PC-3 (cell line): ENCODE measurements at regions not wholly inside any gene's neighbourhood (a gene's known extent, or its start where the extent isn't known, plus 50 kb on each side); places are given as distances from the start of the nearest gene placed in this dataset.

Experiments used
- ATAC-seq: fragments of 200-7000 bp; cut with Tn5 transposase; 2 replicates; pipeline ENCODE4 v1.9.1; 2020; ENCODE audit warnings: mild to moderate bottlenecking, moderate library complexity
- BruUV-seq: library from RNA; stranded (reverse); fragments of 400-500 nt; replicated peaks from 2 replicates; lab custom pipeline; 2021; lab: Mats Ljungman, UMichigan
- CTCF ChIA-PET: fragments of 300-600 bp; sonication (Branson Sonifier 250); formaldehyde crosslinking; loops from one replicate; lab custom pipeline; 2022; ENCODE audit warnings: antibody characterized with exemption; lab: Charles Lee
- POLR2A ChIA-PET: fragments of 300-600 bp; sonication (Branson Sonifier 250); formaldehyde crosslinking; loops from one replicate; lab custom pipeline; 2022; ENCODE audit warnings: antibody characterized with exemption; ENCODE audit not compliant: unreplicated experiment; lab: Charles Lee
- DNase-seq: peaks from one replicate; pipeline ENCODE4 v3.0.0-alpha.2; 2015
- H2AFZ ChIP-seq: fragments of 300-600 bp; sonication (generic); 2 replicates; pipeline ENCODE4 v1.6.0; 2016; ENCODE audit warnings: antibody characterized with exemption, low read length
- H3F3A ChIP-seq: fragments of 300-600 bp; sonication (generic); one replicate; pipeline ENCODE4 v1.6.0; 2017; ENCODE audit warnings: antibody characterized with exemption, low read length, control low read depth, mild to moderate bottlenecking; ENCODE audit not compliant: unreplicated experiment
- H3K27ac ChIP-seq: fragments of 300-600 bp; sonication (generic); 2 replicates; pipeline ENCODE4 v1.5.1; 2016; ENCODE audit warnings: mild to moderate bottlenecking, low read length
- H3K27me3 ChIP-seq: fragments of 300-600 bp; sonication (generic); 2 replicates; pipeline ENCODE4 v1.6.1; 2016; ENCODE audit warnings: low read length, mixed read lengths
- H3K36me3 ChIP-seq: fragments of 300-600 bp; sonication (generic); 2 replicates; pipeline ENCODE4 v1.6.1; 2016; ENCODE audit warnings: low read depth, mixed run types, low read length, mixed read lengths
- H3K4me1 ChIP-seq: fragments of 300-600 bp; sonication (generic); 2 replicates; pipeline ENCODE4 v1.5.1; 2016; ENCODE audit warnings: low read length; ENCODE audit not compliant: insufficient read depth
- H3K4me2 ChIP-seq: fragments of 300-600 bp; sonication (generic); 2 replicates; pipeline ENCODE4 v1.6.0; 2016; ENCODE audit warnings: low read length
- H3K4me3 ChIP-seq: fragments of 300-600 bp; sonication (generic); 2 replicates; pipeline ENCODE4 v1.5.1; 2016; ENCODE audit warnings: mild to moderate bottlenecking, low read length, mixed read lengths
- H3K79me2 ChIP-seq: fragments of 300-600 bp; sonication (generic); 2 replicates; pipeline ENCODE4 v1.6.1; 2017; ENCODE audit warnings: low read length, mixed read lengths
- H3K9ac ChIP-seq: fragments of 300-600 bp; sonication (generic); 2 replicates; pipeline ENCODE4 v1.6.0; 2016; ENCODE audit warnings: mild to moderate bottlenecking, low read length
- H3K9me2 ChIP-seq: fragments of 300-600 bp; sonication (generic); replicated peaks from 2 replicates; pipeline ENCODE4 v1.6.1; 2016; ENCODE audit warnings: mixed run types, low read length, mixed read lengths
- H3K9me3 ChIP-seq: fragments of 300-600 bp; sonication (generic); 2 replicates; pipeline ENCODE4 v1.6.1; 2016; ENCODE audit warnings: low read length, mixed read lengths
- H4K20me1 ChIP-seq: fragments of 300-600 bp; sonication (generic); 2 replicates; pipeline ENCODE4 v1.6.1; 2016; ENCODE audit warnings: low read length, mixed read lengths
- CTCF ChIP-seq: fragments of 300-600 bp; sonication (generic); conservative IDR thresholded peaks from 2 replicates; pipeline ENCODE4 v1.5.1; 2017; ENCODE audit warnings: antibody characterized with exemption, low read depth, mild to moderate bottlenecking, low read length
- EZH2 ChIP-seq: fragments of 300-600 bp; sonication (generic); IDR thresholded peaks from one replicate; pipeline ENCODE4 v1.6.1; 2017; ENCODE audit warnings: antibody characterized with exemption, mild to moderate bottlenecking, low read length; ENCODE audit not compliant: unreplicated experiment
- EZH2phosphoT487 ChIP-seq: fragments of 300-600 bp; sonication (generic); IDR thresholded peaks from 2 replicates; pipeline ENCODE4 v1.6.1; 2018; ENCODE audit warnings: mild to moderate bottlenecking, antibody characterized with exemption, low read length, borderline replicate concordance
- intact Hi-C: fragments of 100-400 bp; cut with micrococcal nuclease; formaldehyde crosslinking; loops from 2 replicates; pipeline ENCODE4 v1.9.0; 2023

DNA sequence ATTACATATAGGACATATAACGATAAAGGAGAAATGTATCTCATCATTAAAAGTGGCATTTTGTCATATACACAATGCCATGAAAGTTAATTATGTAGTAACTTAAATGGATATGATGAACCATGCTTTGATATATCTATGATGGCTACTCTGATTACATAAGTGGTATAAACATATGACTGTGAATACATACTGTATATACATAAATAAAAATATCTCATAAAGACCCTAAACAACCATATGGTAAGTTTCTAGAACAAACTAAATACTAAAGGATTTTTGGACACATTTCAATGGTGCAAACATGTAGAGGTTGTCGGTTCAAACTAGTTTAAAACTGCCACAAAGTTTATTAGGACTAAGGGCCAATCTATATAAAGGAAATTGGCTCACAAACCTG is 849.6 kb upstream of the INTU start:
- Histone ChIP-seq H3K4me3 (no peak overlapping the region), H3K36me3 (no peaks in the 10 kb centered on the region), H3K27me3 (no peaks in the 10 kb centered on the region), H3K4me1 (no peaks in the 10 kb centered on the region), H4K20me1 (no peaks in the 10 kb centered on the region), H3K27ac (no peak overlapping the region), H3K9me2 (no peaks in the 10 kb centered on the region), H3F3A (no peaks in the 10 kb centered on the region), H3K9ac (no peak overlapping the region), H3K9me3 (no peaks in the 10 kb centered on the region), H3K79me2 (no peaks in the 10 kb centered on the region), H3K4me2 (no peak overlapping the region), H2AFZ (no peak overlapping the region)
- no peak for ATAC-seq
- ChIA-PET POLR2A (no interaction called here), CTCF (no interaction called here)
- DNase-seq: no peak
- intact Hi-C loops: no loop called here
- BruUV-seq: no TSS peak
- TF ChIP-seq EZH2phosphoT487 (no peak), CTCF (no peak), EZH2 (no peak)

DNA sequence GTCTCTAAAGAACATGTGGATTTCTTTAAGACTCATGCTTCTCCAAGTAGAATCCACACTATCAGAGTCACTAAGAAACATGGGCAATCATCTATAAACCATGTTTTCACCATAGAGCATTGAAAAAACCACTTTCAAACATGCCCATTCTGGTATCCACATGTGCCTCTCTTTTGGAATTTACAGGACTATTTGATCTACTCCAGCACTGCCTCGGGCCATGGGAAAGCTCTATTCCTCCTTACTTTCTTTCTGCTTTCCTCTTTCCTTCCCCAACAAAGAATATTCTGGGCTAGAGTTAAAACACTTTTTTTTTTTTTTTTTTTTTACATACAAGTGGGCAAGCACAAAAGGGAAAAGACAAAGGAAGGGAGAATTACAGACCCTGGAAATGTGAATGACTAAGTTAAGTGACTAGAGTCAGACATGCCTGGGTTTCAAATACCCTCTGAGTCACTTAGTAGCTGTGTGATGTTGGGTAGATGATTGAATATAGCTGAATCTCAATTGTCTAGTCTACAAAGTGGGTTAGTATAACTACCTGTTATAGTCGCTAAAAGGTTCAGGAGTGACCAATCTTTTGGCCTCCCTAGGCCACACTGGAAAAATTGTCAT is 847.7 kb upstream of the INTU start:
- Histone ChIP-seq H3K79me2 (no peaks in the 10 kb centered on the region), H3K27ac (no peak overlapping the region), H3F3A (no peaks in the 10 kb centered on the region), H3K9me3 (no peaks in the 10 kb centered on the region), H3K9me2 (no peaks in the 10 kb centered on the region), H3K4me1 (no peaks in the 10 kb centered on the region), H4K20me1 (no peaks in the 10 kb centered on the region), H3K36me3 (no peaks in the 10 kb centered on the region), H3K9ac (no peak overlapping the region), H2AFZ (no peak overlapping the region), H3K4me3 (no peak overlapping the region), H3K4me2 (no peak overlapping the region), H3K27me3 (no peaks in the 10 kb centered on the region)
- intact Hi-C loops: no loop called here
- no peak for ATAC-seq
- POLR2A ChIA-PET: no interaction called here
- no TSS peak for BruUV-seq
- TF ChIP-seq EZH2phosphoT487 (no peak), EZH2 (no peak), CTCF (no peak)
- DNase-seq: no peak
- CTCF ChIA-PET: no interaction called here

- Histone ChIP-seq H3F3A (no peaks in the 10 kb centered on the region), H2AFZ (no peak overlapping the region), H3K4me2 (no peak overlapping the region), H3K9me3 (no peaks in the 10 kb centered on the region), H3K9ac (no peak overlapping the region), H3K36me3 (no peaks in the 10 kb centered on the region), H3K9me2 (no peaks in the 10 kb centered on the region), H3K27me3 (no peaks in the 10 kb centered on the region), H4K20me1 (no peaks in the 10 kb centered on the region), H3K4me3 (no peak overlapping the region), H3K79me2 (no peaks in the 10 kb centered on the region), H3K4me1 (no peaks in the 10 kb centered on the region), H3K27ac (no peak overlapping the region)
- intact Hi-C loops: no loop called here
- no peak for ATAC-seq
- ChIA-PET POLR2A (interaction anchor here (0.6 kb wide), 1 partner anchor 113 kb away, joined by 5 read pairs; no protein-coding TSS in a partner anchor), CTCF (no interaction called here)
- no TSS peak for BruUV-seq
- no peak for DNase-seq
- TF ChIP-seq CTCF: no peak
- no peak for TF ChIP-seq EZH2
- no peak for TF ChIP-seq EZH2phosphoT487
Observed at GRCh38 chr4:126790633-126791032, 842.1 kb upstream of the INTU start.
